ENCODE measurements at regions not wholly inside any gene's neighbourhood (a gene's known extent, or its start where the extent isn't known, plus 50 kb on each side); places are given as distances from the start of the nearest gene placed in this dataset.

- Histone ChIP-seq H3K4me3 (ENCODE audit: low read depth, low read length, poor library complexity, severe bottlenecking) (no peak overlapping the region), H4K20me1 (ENCODE audit: insufficient read depth, low read length) (no peaks in the 10 kb centered on the region), H3K36me3 (ENCODE audit: insufficient read depth, low read length) (no peaks in the 10 kb centered on the region), H3K79me2 (ENCODE audit: insufficient read depth, low read length) (no peaks in the 10 kb centered on the region), H3K9me2 (ENCODE audit: low read depth, low read length) (no peaks in the 10 kb centered on the region), H3K27me3 (ENCODE audit: insufficient read depth, low read length) (no peaks in the 10 kb centered on the region), H3K27ac (ENCODE audit: low read depth, low read length, poor library complexity, severe bottlenecking) (no peak overlapping the region), H2AFZ (ENCODE audit: low read length) (no peak overlapping the region), H3K9ac (ENCODE audit: low read length) (no peak overlapping the region), H3K9me3 (ENCODE audit: low read length) (no peaks in the 10 kb centered on the region), H3F3A (ENCODE audit: insufficient read depth, low read length) (no peaks in the 10 kb centered on the region), H3K4me2 (ENCODE audit: low read length) (no peak overlapping the region), H3K4me1 (ENCODE audit: insufficient read depth, low read length, severe bottlenecking) (no peaks in the 10 kb centered on the region)
- TF ChIP-seq EZH2 (IDR thresholded peaks at IDR 0.05; ENCODE audit: borderline replicate concordance, low read length): no peak
These were observed 1106.7 kb downstream of the EFNB2 start for GRCh38 chr13:105428811-105429210.

- no peaks in the 10 kb centered on the region for H3K9me3 ChIP-seq (ENCODE audit: low read length)
- no peak overlapping the region for H2AFZ ChIP-seq (ENCODE audit: low read length)
- no peak overlapping the region for H3K4me2 ChIP-seq (ENCODE audit: low read length)
- H3K4me3 ChIP-seq (ENCODE audit: low read depth, low read length, poor library complexity, severe bottlenecking): no peak overlapping the region
- H3K9me2 ChIP-seq (ENCODE audit: low read depth, low read length): no peaks in the 10 kb centered on the region
- TF ChIP-seq, protein P1, sequence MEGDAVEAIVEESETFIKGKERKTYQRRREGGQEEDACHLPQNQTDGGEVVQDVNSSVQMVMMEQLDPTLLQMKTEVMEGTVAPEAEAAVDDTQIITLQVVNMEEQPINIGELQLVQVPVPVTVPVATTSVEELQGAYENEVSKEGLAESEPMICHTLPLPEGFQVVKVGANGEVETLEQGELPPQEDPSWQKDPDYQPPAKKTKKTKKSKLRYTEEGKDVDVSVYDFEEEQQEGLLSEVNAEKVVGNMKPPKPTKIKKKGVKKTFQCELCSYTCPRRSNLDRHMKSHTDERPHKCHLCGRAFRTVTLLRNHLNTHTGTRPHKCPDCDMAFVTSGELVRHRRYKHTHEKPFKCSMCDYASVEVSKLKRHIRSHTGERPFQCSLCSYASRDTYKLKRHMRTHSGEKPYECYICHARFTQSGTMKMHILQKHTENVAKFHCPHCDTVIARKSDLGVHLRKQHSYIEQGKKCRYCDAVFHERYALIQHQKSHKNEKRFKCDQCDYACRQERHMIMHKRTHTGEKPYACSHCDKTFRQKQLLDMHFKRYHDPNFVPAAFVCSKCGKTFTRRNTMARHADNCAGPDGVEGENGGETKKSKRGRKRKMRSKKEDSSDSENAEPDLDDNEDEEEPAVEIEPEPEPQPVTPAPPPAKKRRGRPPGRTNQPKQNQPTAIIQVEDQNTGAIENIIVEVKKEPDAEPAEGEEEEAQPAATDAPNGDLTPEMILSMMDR (IDR thresholded peaks at IDR 0.05; ENCODE audit: low read length): no peak
- TF ChIP-seq EZH2 (IDR thresholded peaks at IDR 0.05; ENCODE audit: borderline replicate concordance, low read length): no peak
- H3K27ac ChIP-seq (ENCODE audit: low read depth, low read length, poor library complexity, severe bottlenecking): no peak overlapping the region
- H3K9ac ChIP-seq (ENCODE audit: low read length): no peak overlapping the region
- H3K4me1 ChIP-seq (ENCODE audit: insufficient read depth, low read length, severe bottlenecking): no peaks in the 10 kb centered on the region
- no peaks in the 10 kb centered on the region for H3K79me2 ChIP-seq (ENCODE audit: insufficient read depth, low read length)
- H3K36me3 ChIP-seq (ENCODE audit: insufficient read depth, low read length): no peaks in the 10 kb centered on the region
- no peaks in the 10 kb centered on the region for H4K20me1 ChIP-seq (ENCODE audit: insufficient read depth, low read length)
- no peaks in the 10 kb centered on the region for H3F3A ChIP-seq (ENCODE audit: insufficient read depth, low read length)
- no peaks in the 10 kb centered on the region for H3K27me3 ChIP-seq (ENCODE audit: insufficient read depth, low read length)
These were observed 1109.0 kb downstream of the EFNB2 start for GRCh38 chr13:105426441-105426840.

DNA sequence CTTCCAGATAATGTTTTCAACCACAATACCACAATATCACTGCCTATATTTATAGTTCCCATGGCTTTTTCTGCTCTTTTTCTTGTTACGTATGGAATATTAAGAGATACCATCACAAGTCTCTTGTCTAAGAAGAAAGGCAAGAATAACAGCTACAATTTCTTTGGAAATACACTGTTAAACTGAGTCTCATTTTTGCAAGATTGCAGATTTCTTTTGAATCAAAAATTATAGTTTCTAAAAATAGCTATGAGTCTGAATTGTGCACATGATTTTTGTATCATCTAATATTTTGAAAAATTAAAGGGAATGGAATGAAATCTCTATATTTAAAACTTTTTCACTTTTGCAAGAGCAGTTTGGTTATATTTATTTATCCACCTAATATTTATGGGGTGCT lies 1120.8 kb downstream of the EFNB2 start:
- TF ChIP-seq EZH2 (IDR thresholded peaks at IDR 0.05; ENCODE audit: borderline replicate concordance, low read length): no peak
- TF ChIP-seq, protein P1 (IDR thresholded peaks at IDR 0.05; ENCODE audit: low read length): no peak
- no peak overlapping the region for H3K9ac ChIP-seq (ENCODE audit: low read length)
- no peaks in the 10 kb centered on the region for H3K36me3 ChIP-seq (ENCODE audit: insufficient read depth, low read length)
- no peaks in the 10 kb centered on the region for H3F3A ChIP-seq (ENCODE audit: insufficient read depth, low read length)
- no peaks in the 10 kb centered on the region for H3K9me2 ChIP-seq (ENCODE audit: low read depth, low read length)
- H4K20me1 ChIP-seq (ENCODE audit: insufficient read depth, low read length): no peaks in the 10 kb centered on the region
- no peak overlapping the region for H3K27ac ChIP-seq (ENCODE audit: low read depth, low read length, poor library complexity, severe bottlenecking)
- no peak overlapping the region for H2AFZ ChIP-seq (ENCODE audit: low read length)
- H3K9me3 ChIP-seq (ENCODE audit: low read length): no peaks in the 10 kb centered on the region
- no peaks in the 10 kb centered on the region for H3K79me2 ChIP-seq (ENCODE audit: insufficient read depth, low read length)
- no peak overlapping the region for H3K4me3 ChIP-seq (ENCODE audit: low read depth, low read length, poor library complexity, severe bottlenecking)
- H3K4me2 ChIP-seq (ENCODE audit: low read length): no peak overlapping the region
- no peaks in the 10 kb centered on the region for H3K4me1 ChIP-seq (ENCODE audit: insufficient read depth, low read length, severe bottlenecking)
- no peaks in the 10 kb centered on the region for H3K27me3 ChIP-seq (ENCODE audit: insufficient read depth, low read length)

- Histone ChIP-seq H3K9me3 (ENCODE audit: low read length) (no peaks in the 10 kb centered on the region), H3F3A (ENCODE audit: insufficient read depth, low read length) (no peaks in the 10 kb centered on the region), H3K9me2 (ENCODE audit: low read depth, low read length) (no peaks in the 10 kb centered on the region), H3K79me2 (ENCODE audit: insufficient read depth, low read length) (no peaks in the 10 kb centered on the region), H3K27ac (ENCODE audit: low read depth, low read length, poor library complexity, severe bottlenecking) (no peak overlapping the region), H3K36me3 (ENCODE audit: insufficient read depth, low read length) (no peaks in the 10 kb centered on the region), H4K20me1 (ENCODE audit: insufficient read depth, low read length) (no peaks in the 10 kb centered on the region), H3K4me2 (ENCODE audit: low read length) (no peak overlapping the region), H3K4me3 (ENCODE audit: low read depth, low read length, poor library complexity, severe bottlenecking) (no peak overlapping the region), H3K27me3 (ENCODE audit: insufficient read depth, low read length) (no peaks in the 10 kb centered on the region), H2AFZ (ENCODE audit: low read length) (no peak overlapping the region), H3K4me1 (ENCODE audit: insufficient read depth, low read length, severe bottlenecking) (no peaks in the 10 kb centered on the region), H3K9ac (ENCODE audit: low read length) (no peak overlapping the region)
- no peak for TF ChIP-seq EZH2 (IDR thresholded peaks at IDR 0.05; ENCODE audit: borderline replicate concordance, low read length)
- TF ChIP-seq, protein P1 (IDR thresholded peaks at IDR 0.05; ENCODE audit: low read length): no peak
These were observed 1123.3 kb downstream of the EFNB2 start for GRCh38 chr13:105412171-105412570.
